ENCODE measurements at regions not wholly inside any gene's neighbourhood (a gene's known extent, or its start where the extent isn't known, plus 50 kb on each side); places are given as distances from the start of the nearest gene placed in this dataset.

- TF ChIP-seq ZFX (CRISPR knock-in tag; IDR thresholded peaks at IDR 0.05; ENCODE audit: low read depth) (no peak), HOXA7 (CRISPR knock-in tag; IDR thresholded peaks at IDR 0.05) (no peak), CTCF (CRISPR knock-in tag; IDR thresholded peaks at IDR 0.05) (no peak), HMG20A (CRISPR knock-in tag; IDR thresholded peaks at IDR 0.05; ENCODE audit: borderline replicate concordance) (no peak), NFIC (IDR thresholded peaks at IDR 0.05; ENCODE audit: low read length) (no peak), RAD21 (CRISPR knock-in tag; IDR thresholded peaks at IDR 0.05) (no peak), TCF7 (IDR thresholded peaks at IDR 0.05; ENCODE audit: low read depth) (no peak), MXD1 (CRISPR knock-in tag; IDR thresholded peaks at IDR 0.05) (no peak), GABPA (IDR thresholded peaks at IDR 0.05; ENCODE audit: low read depth, low read length) (no peak), GABPA (CRISPR knock-in tag; IDR thresholded peaks at IDR 0.05; ENCODE audit: low read depth) (no peak)
Observed at GRCh38 chr5:145579301-145579700, 255.8 kb downstream of the PRELID2 start.

All from HepG2 (cell line).